ENCODE measurements at regions not wholly inside any gene's neighbourhood (a gene's known extent, or its start where the extent isn't known, plus 50 kb on each side); places are given as distances from the start of the nearest gene placed in this dataset.

DNA sequence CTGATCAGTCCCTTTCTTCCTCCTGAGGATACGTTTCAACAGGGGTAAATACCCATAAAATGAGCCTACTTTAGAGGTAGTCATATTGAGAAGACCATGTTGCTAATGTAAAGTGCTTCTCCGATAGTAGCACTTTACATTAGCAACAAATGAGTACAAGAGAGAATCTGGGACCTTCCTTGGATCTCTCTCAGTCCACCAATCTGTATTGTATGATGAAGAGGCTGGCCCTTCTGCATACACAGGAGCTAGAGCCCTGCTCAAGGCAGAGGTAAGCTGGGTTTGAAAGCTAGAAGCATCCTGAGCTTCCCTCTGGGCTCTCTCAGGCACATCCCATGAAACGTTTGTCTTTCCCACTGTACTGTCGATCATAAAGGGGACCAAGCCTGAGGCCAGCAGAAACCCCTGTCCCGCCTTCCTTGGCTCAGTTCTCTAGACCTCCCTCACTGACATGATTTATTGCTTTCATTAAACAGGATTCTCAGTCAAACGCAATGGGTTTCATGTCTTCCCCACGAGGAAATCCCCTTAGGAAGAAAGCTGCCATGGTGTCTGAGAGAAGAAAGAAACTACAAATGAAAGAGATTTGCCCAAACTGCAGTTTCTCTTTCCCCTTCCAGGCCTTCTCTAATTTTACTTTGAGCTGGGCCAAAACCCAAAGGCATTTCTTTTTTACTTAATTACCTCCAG, 62.8 kb upstream of the BCAR3 start:
- no peak for DNase-seq

DNA sequence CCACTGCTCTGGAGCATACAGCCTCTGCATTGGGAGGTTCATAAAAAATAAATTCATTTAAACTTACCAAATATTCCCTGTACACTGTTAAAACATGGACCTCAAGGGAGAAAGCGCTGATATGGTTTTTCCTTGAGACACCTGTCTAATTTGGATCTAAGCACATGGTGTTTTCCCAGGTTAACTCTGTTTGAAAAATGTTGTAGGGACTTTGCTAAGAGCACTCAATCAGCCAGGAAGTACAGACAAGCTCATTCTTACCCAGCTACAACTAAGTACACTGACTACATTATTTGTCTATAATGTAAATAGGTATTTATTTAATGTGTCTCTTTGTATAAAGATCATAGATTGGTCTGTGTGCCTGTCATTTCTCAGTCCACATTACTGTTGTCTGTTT, 61.8 kb upstream of the BCAR3 start:
- no peak for DNase-seq

DNA sequence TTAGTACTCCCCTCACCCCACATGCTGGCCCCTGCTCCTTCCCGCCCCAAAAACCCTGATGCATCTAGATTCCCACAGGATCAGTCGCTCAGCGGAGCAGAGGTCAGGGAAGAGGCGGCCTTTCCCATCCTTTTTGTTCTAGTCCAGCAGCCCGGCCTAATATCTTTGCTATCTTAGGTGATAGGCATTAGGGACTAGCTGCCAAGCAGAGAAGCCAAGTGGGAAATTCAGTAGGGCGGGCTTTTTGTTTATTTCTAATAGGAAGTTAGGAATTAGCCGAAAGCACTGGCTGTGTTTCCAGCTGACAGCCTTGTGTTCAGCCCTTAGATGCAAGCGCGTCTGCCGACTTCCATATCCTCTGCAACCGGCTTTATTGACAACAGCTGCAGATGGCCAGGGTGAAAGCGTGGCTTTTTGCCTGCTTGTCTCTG, 59.0 kb upstream of the BCAR3 start:
- no peak for DNase-seq

DNA sequence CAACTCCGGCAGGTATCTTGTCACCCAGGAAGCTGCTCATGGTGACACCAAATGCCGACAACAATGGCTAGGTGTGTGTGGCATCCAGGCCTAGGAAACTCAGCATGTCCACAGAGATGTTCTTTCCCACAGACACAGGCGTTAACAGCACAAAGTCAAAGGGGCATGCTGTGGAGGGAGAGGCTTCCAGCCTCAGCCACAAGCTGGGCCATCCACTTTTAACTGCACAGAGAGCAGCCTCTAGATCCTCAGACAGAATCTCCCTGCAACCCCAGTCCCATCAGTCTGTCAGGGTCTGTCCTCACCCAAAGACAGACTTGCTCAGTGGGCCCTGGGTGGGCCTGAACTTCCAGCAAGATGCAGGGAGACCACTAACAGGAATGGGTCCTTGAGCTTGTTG, 58.5 kb upstream of the BCAR3 start:
- DNase-seq, result no peak

DNA sequence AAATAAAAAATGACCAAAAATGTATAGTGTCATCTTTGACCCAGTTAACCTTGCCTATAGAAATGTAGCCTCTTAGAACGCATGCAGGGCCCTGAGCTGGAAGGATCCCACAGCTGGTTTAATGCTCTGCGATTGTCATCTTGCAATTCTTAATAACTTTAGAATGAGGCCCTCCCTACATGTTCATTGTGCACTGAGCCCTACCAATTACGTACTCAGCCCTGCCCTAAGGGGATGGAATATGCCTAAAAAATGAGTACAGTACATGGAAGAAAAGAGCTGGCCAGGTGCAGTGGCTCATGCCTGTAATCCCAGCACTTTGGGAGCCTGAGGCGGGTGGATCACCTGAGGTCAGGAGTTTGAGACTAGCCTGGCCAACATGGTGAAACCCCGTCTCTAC, 57.8 kb upstream of the BCAR3 start:
- DNase-seq, result no peak

DNA sequence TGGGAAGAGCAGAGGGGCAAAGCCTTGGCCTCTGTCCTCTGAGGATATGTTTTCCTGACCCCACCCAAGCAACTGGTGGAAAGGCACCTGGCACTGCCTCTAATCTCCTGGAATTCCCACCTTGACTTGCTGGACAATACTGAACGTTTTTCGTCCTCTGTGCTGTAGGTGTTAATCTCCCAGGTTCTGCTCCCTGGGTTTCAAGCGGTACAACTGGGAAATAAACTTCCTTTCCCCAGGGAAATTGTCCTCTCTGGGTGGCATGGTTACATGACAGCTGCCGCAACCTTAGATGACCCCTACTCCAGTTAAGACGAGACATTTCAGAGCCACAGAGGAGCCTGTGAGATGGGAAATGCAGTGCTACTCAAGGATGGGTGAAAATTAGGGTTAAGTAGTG, 57.3 kb upstream of the BCAR3 start:
- DNase-seq, result no peak

DNA sequence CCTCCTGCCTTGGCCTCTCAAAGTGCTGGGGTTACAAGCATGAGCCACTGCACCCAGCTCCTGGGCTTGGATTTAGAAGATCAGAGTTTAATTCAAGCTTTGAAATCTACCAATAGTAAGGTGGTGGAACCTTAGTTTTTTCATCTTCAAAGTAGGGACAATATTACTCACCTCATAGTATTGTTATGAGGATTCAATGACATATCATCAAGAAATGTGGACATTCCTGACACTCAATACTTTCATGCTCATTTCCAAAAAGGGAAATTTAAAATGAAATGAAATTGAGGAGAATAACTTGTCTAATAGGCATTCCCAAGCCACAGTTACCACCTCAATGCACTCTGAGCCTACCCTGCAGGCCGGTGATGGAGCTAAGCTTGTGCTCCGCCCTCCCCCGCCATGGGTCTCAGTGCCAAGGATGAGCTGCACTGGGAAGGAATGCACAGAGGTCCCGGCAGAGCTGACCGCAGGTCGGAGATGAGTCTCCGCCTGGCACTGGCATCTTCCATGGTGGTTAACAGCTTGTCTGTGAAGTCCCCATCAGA, 56.5 kb upstream of the BCAR3 start:
- no peak for DNase-seq

DNA sequence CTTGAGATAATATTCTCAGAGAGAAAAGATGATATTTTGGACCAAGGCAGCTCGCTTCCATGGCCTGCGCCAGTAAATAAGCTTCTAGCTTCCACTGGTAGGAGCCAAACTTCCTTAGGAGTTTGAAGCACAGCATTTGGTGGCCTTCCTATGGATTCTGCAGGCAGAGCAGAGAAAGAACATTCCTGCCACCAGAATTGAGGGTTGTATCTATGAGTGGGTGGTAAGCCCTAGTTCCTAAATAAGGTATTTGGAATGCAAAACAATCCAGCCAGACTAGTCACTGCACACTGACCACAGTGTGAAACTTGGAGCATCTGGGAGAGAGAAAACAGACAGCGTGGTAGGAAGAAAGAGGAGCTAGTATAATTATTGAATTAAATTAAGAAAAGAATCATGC, 54.1 kb upstream of the BCAR3 start:
- no peak for DNase-seq

- DNase-seq, result no peak
Observed at GRCh38 chr1:93734999-93735398, 53.4 kb upstream of the BCAR3 start.

GRCh38 chr1:93733340-93733739, 51.7 kb upstream of the BCAR3 start:
- DNase-seq, result no peak

DNA sequence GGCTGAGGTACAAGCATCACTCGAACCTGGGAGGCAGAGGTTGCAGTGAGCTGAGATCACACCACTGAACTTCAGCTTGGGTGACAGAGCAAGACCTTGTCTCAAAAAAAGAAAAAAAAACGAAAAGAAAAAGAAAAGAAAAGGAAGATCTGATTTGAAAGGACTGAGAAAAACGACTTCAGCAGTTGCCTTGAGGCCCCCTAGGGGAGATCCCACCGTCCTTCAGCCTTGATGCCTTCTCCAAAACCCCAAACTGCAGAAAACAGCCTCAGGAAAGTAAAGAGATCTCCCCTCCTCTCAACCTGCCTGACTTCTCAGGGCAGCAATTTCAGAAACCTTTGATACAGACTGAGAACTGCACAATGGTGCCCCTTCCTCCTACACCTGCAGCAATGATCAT, 50.9 kb upstream of the BCAR3 start:
- no peak for DNase-seq

All from activated CD4-positive, alpha-beta T cell treated with anti-CD3 and anti-CD28 coated beads, Interleukin-10, Interleukin-2, amounts not matched to agents 100 ng/mL and 50 ng/mL, durations not matched to agents 16 hours and 8 hours (primary cell).